Upper lobe of right lung (tissue), 1 donor: ENCODE measurements at regions not wholly inside any gene's neighbourhood (a gene's known extent, or its start where the extent isn't known, plus 50 kb on each side); places are given as distances from the start of the nearest gene placed in this dataset.

Experiments used
- ATAC-seq: fragments of 200-7000 bp; cut with Tn5 transposase; one replicate; pipeline ENCODE4 v1.9.1; 2020; ENCODE audit warnings: mild to moderate bottlenecking, moderate library complexity
- DNase-seq: peaks from one replicate; pipeline ENCODE4 v3.0.0-alpha.2; 2020
- H3K27ac ChIP-seq: fragments of 200-600 bp; one replicate; pipeline ENCODE4 v1.8.0; 2022
- H3K27me3 ChIP-seq: fragments of 200-600 bp; one replicate; pipeline ENCODE4 v1.8.0; 2022; ENCODE audit warnings: mild to moderate bottlenecking
- H3K36me3 ChIP-seq: fragments of 200-600 bp; one replicate; pipeline ENCODE4 v1.8.0; 2022
- H3K4me1 ChIP-seq: fragments of 200-600 bp; one replicate; pipeline ENCODE4 v1.8.0; 2022
- H3K4me3 ChIP-seq: fragments of 200-600 bp; one replicate; pipeline ENCODE4 v1.8.0; 2022; ENCODE audit warnings: mild to moderate bottlenecking
- H3K9me3 ChIP-seq: fragments of 200-600 bp; one replicate; pipeline ENCODE4 v1.8.0; 2022
- CTCF ChIP-seq: fragments of 200-600 bp; IDR thresholded peaks from one replicate; pipeline ENCODE4 v1.8.0; 2022; ENCODE audit warnings: antibody characterized with exemption
- intact Hi-C: fragments of 100-400 bp; cut with DNase I; formaldehyde crosslinking; loops from one replicate; pipeline ENCODE4 v1.11.0; 2022
- donor health status: DM: no; HTN: yes; CAD: no; lungs with severe emphysema.

GRCh38 chr15:26084771-26085170 is 221.6 kb upstream of the ATP10A start:
- ATAC-seq (no peak), DNase-seq (no peak)
- intact Hi-C loops, result no loop called here
- Histone ChIP-seq H3K36me3 (no peaks in the 10 kb centered on the region), H3K27ac (no peak overlapping the region), H3K4me1 (no peaks in the 10 kb centered on the region), H3K4me3 (no peak overlapping the region), H3K9me3 (no peaks in the 10 kb centered on the region), H3K27me3 (no peaks in the 10 kb centered on the region)
- TF ChIP-seq CTCF, result no peak

- intact Hi-C loops, result no loop called here
Measured at GRCh38 chr15:26083896-26084295, 220.8 kb upstream of the ATP10A start.

GRCh38 chr15:26083457-26083856 is 220.3 kb upstream of the ATP10A start:
- no peak for TF ChIP-seq CTCF
- Histone ChIP-seq H3K4me1 (no peaks in the 10 kb centered on the region), H3K27me3 (no peaks in the 10 kb centered on the region), H3K4me3 (peak overlapping the region; percentile 82), H3K9me3 (no peaks in the 10 kb centered on the region), H3K36me3 (no peaks in the 10 kb centered on the region), H3K27ac (no peak overlapping the region)
- no peak for ATAC-seq
- DNase-seq, result no peak
- intact Hi-C loops, result no loop called here

More at GRCh38 chr15:26083896-26084295, 220.8 kb upstream of the ATP10A start:
- Histone ChIP-seq H3K4me1 (no peaks in the 10 kb centered on the region), H3K27ac (no peak overlapping the region), H3K9me3 (no peaks in the 10 kb centered on the region), H3K36me3 (no peaks in the 10 kb centered on the region), H3K4me3 (no peak overlapping the region), H3K27me3 (no peaks in the 10 kb centered on the region)
- no peak for ATAC-seq
- DNase-seq, result no peak
- TF ChIP-seq CTCF, result no peak

GRCh38 chr15:26082221-26083109 is 219.3 kb upstream of the ATP10A start:
- peak; percentile 99 for ATAC-seq
- TF ChIP-seq CTCF, result no peak
- Histone ChIP-seq H3K4me3 (peak overlapping the region; percentile 82), H3K4me1 (no peaks in the 10 kb centered on the region), H3K36me3 (no peaks in the 10 kb centered on the region), H3K9me3 (no peaks in the 10 kb centered on the region), H3K27ac (peak overlapping the region; percentile 86), H3K27me3 (no peaks in the 10 kb centered on the region)
- DNase-seq, result peak; percentile 98
- intact Hi-C loops, result no loop called here

- Histone ChIP-seq H3K27ac (no peak overlapping the region), H3K36me3 (no peaks in the 10 kb centered on the region), H3K27me3 (no peaks in the 10 kb centered on the region), H3K4me3 (peak overlapping the region; percentile 82), H3K9me3 (no peaks in the 10 kb centered on the region), H3K4me1 (no peaks in the 10 kb centered on the region)
- no peak for ATAC-seq
- no peak for DNase-seq
- intact Hi-C loops, result no loop called here
- no peak for TF ChIP-seq CTCF
Measured at GRCh38 chr15:26081758-26082220, 218.7 kb upstream of the ATP10A start.
